ENCODE measurements at regions not wholly inside any gene's neighbourhood (a gene's known extent, or its start where the extent isn't known, plus 50 kb on each side); places are given as distances from the start of the nearest gene placed in this dataset.
"Not testable (repeated sequence)": the region's sequence is repeated elsewhere in the genome, so short reads cannot be mapped to it uniquely, and the experiment has no call there.

DNA sequence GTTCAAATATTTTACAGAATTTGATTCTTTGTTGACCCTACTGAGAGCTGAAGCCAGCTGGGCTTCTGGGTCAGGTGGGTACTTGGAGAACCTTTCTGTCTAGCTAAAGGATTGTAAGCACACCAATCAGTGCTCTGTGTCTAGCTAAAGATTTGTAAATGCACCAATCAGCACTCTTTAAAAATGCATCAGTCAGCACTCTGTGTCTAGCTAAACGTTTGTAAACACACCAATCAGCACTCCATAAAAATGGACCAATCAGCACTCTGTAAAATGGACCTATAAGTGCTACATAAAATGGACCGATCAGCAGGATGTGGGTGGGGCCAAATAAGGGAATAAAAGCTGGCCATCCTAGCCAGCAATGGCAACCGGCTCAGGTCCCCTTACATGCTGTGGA, 76.4 kb upstream of the TMSB4Y start:
- TF ChIP-seq, protein P1, sequence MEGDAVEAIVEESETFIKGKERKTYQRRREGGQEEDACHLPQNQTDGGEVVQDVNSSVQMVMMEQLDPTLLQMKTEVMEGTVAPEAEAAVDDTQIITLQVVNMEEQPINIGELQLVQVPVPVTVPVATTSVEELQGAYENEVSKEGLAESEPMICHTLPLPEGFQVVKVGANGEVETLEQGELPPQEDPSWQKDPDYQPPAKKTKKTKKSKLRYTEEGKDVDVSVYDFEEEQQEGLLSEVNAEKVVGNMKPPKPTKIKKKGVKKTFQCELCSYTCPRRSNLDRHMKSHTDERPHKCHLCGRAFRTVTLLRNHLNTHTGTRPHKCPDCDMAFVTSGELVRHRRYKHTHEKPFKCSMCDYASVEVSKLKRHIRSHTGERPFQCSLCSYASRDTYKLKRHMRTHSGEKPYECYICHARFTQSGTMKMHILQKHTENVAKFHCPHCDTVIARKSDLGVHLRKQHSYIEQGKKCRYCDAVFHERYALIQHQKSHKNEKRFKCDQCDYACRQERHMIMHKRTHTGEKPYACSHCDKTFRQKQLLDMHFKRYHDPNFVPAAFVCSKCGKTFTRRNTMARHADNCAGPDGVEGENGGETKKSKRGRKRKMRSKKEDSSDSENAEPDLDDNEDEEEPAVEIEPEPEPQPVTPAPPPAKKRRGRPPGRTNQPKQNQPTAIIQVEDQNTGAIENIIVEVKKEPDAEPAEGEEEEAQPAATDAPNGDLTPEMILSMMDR (IDR thresholded peaks at IDR 0.05; ENCODE audit: low read length): not testable (repeated sequence)
- not testable (repeated sequence) for TF ChIP-seq EZH2 (IDR thresholded peaks at IDR 0.05; ENCODE audit: borderline replicate concordance, low read length)
